HG02588 (cell line): ENCODE measurements at regions not wholly inside any gene's neighbourhood (a gene's known extent, or its start where the extent isn't known, plus 50 kb on each side); places are given as distances from the start of the nearest gene placed in this dataset.

Experiments used
- ATAC-seq: cut with Tn5 transposase; IDR thresholded peaks from one replicate; pipeline ENCODE4 v1.9.1; 2021; ENCODE audit warnings: mild to moderate bottlenecking, moderate library complexity; ENCODE audit not compliant: unreplicated experiment

DNA sequence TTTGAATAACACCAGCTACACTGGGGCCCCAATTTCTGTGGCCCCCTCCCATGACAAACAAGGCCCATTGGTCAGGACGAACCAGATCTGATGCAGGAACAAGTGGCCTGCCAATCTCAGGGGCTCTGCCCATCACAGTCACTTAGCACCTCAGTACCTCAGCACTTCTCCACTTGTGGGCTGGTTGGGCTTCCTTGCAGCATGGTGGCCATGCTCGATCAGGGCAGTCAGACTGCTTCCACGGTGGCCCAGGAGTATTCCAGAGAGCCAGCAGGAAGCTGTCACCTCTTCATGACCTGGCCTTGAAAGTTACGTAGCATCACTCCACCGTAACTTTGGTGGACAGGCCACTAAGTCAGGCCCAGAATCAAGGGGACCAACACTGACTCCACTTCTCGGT lies 206.5 kb downstream of the AUH start:
- ATAC-seq, result no peak

DNA sequence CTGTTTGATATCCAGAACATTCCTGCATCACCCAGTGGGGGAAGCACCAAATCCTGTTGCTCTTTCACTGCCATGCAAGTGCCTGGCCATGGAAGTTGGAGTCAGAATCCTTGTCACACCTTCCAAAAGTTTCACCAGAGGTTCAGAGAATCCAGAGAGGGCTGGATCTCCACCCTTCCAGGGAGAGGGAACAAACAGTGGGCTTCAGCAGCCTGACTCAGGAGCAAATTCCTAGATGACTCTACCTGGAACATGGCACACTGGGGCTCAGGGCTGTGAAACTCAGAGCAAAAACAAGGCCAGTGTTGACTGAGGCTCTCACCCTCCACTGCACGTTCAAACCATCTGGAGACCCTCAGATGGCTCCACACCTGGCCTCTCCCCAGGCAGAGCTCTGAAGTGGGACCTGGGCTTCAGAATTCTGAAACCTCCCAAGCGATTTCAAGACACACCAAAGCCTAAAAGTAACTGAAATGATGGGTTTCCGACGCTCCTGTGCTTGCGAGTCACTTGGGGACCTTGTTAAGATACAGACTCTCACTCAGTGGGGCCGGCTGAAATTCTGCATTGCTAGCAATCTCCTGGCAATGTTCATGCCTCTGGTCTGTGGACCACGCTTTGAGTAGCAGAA lies 205.9 kb downstream of the AUH start:
- no peak for ATAC-seq

- no peak for ATAC-seq
These were observed 205.1 kb downstream of the AUH start for GRCh38 chr9:91156451-91157234.

- ATAC-seq, result no peak
These were observed 203.8 kb downstream of the AUH start for GRCh38 chr9:91157883-91158282.

DNA sequence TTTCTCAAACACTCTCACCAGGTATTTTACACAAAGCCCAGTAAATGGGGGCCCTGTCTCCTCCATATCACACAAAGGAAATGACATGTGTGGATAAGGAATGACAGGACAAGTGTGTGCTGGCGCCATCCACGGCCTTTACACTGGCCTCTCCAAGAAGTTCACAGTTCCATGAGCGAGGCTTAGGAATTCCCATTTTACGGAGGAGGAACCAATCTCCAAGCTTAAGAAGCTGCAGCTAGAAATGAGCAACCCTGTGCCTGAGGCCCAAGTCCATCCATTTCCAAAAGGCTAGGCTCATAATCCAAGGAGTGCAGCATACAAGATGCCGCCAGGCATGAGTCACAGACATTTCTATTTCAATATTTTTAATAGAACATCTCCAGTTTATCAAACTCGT lies 203.4 kb downstream of the AUH start:
- ATAC-seq, result no peak

- no peak for ATAC-seq
These were observed 202.8 kb downstream of the AUH start for GRCh38 chr9:91158946-91159345.

GRCh38 chr9:91159664-91160121 lies 202.0 kb downstream of the AUH start:
- no peak for ATAC-seq

DNA sequence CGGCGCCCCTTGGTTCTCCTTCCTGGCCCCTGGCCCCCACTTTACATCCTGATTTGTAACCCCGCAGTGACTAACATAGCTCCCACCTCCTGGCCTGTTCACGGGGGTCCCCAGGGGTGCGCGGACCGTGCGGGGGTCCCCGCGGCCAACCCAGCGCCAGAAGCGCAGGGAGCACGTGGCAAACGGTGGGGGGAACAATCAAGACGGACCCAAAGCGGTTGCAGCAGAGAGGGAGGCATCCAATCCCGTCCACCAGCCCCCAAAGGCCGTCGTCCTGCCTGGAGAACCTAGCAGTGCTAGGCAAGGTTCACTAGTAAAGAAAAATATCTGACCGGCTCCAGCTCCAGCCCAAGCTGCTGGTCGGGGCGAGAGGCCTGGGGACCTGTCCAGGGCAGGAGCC lies 201.5 kb downstream of the AUH start:
- no peak for ATAC-seq

- ATAC-seq, result no peak
These were observed 200.9 kb downstream of the AUH start for GRCh38 chr9:91160599-91161464.

GRCh38 chr9:91161465-91162300 lies 200.0 kb downstream of the AUH start:
- no peak for ATAC-seq

DNA sequence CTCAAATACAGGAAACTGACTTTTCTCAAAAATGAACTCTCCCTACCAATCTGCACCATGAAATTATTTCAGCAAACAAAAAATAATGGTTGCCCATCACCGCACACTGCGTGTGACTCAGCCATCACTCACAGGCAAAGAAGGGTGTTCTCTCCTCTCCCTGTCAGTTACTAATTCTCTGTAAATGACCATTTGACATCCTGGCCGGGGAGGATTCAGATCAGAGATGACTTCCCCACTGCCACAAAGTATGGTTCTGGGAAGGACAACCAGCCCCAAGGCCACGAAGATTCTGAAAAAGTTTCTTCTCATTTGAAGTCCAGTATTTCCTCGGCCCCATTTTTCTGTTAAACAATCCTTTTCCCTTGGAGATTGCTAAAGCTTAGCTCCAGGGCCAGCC lies 199.4 kb downstream of the AUH start:
- no peak for ATAC-seq

DNA sequence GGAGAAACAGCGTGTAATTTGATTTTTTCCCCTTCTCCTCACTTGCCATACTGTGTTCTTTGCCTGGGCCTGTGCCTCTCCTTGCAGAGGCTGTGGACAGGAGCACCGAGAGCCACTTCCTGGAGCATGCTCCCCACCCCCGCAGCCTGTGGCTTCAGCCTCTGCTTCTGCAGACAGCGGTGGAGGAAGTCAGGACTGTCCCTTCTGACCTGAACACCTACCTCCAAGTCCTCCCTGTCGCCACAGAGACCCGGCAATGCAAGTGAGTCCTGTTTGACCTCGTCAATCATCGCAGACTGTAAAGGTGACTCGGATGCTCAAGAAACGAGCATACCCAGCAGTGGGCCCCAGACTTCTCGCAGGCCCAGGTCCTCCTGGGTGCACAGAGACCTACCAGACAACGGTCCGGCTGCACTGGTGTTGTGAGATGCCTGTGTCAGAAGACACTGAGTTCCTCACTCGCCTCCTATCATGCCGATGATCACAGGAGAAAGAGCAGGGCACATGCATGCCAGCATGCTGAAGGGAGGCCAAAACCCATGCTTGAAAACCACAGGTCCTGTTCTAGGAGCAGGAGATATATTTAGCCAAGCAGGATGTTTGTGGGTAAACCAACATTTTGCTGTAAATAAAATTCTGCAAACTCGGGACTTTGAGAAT lies 198.8 kb downstream of the AUH start:
- peak; percentile 77 for ATAC-seq

GRCh38 chr9:91163444-91163772 lies 198.3 kb downstream of the AUH start:
- no peak for ATAC-seq

DNA sequence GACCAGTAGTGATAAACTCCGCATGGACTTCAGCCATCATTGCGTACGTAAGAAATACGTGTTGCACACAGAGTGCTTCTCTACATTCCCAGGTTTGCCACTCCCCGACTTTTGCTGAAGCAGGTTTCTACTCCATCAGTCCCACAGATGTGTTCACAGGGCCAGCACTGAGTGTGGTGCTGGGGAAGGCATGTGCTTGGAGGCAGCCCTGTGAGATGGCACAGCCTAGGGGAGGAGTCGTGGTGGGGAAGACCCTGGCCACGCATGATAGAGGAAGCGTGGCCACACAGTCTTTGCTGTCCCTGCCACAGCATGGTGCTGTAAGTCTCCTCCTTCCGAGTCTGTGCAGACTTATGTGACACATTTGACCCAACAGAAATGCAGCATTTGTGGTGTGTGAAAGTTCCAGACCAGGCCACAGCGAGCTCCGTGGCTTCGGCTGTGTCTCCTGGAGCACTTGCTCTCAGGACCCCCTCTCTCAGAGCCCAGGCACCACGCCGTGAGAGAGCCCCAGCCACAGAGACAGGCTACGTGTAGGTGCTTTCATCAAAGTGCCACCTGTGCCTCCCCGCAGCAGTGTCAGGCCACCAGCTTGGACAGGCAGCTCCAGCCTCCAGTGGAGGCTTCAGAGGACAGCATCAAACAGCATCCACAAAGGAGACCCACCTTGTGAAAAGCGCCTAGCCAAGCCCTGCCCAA lies 197.8 kb downstream of the AUH start:
- no peak for ATAC-seq
